GM23248 (cell line): ENCODE measurements at regions not wholly inside any gene's neighbourhood (a gene's known extent, or its start where the extent isn't known, plus 50 kb on each side); places are given as distances from the start of the nearest gene placed in this dataset.

Experiments
- EZH2 ChIP-seq: fragments of 200-600 bp; sonication (generic); IDR thresholded peaks from 2 replicates; pipeline ENCODE4 v1.6.1; 2018; ENCODE audit warnings: antibody characterized with exemption, mild to moderate bottlenecking; ENCODE audit not compliant: insufficient read depth, poor library complexity, severe bottlenecking
- EZH2phosphoT487 ChIP-seq: fragments of 200-600 bp; sonication (generic); IDR thresholded peaks from 2 replicates; pipeline ENCODE4 v1.6.1; 2018; ENCODE audit warnings: antibody characterized with exemption, moderate library complexity, mild to moderate bottlenecking, low read depth; ENCODE audit not compliant: insufficient read depth

DNA sequence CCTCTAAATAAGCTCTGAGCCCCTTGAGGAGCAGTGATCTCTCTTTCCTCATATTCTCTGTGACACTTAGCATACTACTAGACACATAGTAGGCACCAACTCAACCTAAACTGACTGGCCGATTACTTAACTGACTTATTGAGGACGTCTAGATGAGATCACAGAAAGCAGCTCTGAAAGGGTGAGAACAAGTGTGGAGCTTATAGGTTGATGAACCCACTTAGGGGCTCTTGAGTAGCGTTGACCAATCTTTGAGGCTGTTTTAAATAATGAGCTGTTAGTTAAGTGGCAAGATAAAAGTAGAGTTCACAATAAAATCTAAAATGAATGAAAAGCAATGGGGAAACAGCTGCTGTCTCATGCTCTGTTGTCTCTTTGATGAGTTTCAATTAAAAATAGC lies 124.7 kb upstream of the TNPO1 start:
- no peak for TF ChIP-seq EZH2
- no peak for TF ChIP-seq EZH2phosphoT487
